ENCODE measurements at regions not wholly inside any gene's neighbourhood (a gene's known extent, or its start where the extent isn't known, plus 50 kb on each side); places are given as distances from the start of the nearest gene placed in this dataset.

DNA sequence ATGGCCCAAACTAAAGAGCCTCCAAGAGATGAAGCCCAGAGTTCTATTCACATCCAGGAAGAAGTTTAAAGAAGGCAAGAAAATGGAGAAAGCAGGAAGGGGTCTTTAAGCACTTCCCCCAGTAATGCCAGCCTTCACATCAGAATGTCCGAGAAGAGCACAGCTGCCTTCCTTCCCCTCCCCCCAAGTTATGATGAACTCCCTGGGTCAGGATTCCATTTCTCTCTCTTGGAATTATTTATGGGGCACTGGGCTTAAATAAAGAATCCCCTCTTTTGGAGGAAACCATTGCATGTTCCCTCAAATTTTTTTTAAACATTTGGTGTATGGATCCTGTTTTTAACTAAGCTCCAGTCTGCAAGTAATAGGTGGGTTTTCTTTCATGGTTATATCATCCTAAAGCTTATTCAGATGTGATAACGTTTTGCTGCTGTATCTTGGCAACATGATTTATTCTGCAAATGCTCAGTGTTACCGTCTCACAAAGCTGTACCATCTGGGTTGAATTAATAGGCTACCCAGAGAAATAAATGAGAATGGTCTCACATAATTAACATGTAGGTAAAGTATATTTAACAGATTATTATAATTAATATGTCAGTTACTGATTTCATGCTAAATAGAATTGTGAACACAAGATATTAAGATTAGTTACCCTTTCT, 160.9 kb upstream of the TOX3 start:
- TF ChIP-seq, protein P1, sequence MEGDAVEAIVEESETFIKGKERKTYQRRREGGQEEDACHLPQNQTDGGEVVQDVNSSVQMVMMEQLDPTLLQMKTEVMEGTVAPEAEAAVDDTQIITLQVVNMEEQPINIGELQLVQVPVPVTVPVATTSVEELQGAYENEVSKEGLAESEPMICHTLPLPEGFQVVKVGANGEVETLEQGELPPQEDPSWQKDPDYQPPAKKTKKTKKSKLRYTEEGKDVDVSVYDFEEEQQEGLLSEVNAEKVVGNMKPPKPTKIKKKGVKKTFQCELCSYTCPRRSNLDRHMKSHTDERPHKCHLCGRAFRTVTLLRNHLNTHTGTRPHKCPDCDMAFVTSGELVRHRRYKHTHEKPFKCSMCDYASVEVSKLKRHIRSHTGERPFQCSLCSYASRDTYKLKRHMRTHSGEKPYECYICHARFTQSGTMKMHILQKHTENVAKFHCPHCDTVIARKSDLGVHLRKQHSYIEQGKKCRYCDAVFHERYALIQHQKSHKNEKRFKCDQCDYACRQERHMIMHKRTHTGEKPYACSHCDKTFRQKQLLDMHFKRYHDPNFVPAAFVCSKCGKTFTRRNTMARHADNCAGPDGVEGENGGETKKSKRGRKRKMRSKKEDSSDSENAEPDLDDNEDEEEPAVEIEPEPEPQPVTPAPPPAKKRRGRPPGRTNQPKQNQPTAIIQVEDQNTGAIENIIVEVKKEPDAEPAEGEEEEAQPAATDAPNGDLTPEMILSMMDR (IDR thresholded peaks at IDR 0.05) = no peak
- TF ChIP-seq, protein P2, sequence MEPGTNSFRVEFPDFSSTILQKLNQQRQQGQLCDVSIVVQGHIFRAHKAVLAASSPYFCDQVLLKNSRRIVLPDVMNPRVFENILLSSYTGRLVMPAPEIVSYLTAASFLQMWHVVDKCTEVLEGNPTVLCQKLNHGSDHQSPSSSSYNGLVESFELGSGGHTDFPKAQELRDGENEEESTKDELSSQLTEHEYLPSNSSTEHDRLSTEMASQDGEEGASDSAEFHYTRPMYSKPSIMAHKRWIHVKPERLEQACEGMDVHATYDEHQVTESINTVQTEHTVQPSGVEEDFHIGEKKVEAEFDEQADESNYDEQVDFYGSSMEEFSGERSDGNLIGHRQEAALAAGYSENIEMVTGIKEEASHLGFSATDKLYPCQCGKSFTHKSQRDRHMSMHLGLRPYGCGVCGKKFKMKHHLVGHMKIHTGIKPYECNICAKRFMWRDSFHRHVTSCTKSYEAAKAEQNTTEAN (CRISPR knock-in tag; IDR thresholded peaks at IDR 0.05) = no peak
- TF ChIP-seq FOXK1 (CRISPR knock-in tag; IDR thresholded peaks at IDR 0.05) = no peak
- TF ChIP-seq, protein P3, sequence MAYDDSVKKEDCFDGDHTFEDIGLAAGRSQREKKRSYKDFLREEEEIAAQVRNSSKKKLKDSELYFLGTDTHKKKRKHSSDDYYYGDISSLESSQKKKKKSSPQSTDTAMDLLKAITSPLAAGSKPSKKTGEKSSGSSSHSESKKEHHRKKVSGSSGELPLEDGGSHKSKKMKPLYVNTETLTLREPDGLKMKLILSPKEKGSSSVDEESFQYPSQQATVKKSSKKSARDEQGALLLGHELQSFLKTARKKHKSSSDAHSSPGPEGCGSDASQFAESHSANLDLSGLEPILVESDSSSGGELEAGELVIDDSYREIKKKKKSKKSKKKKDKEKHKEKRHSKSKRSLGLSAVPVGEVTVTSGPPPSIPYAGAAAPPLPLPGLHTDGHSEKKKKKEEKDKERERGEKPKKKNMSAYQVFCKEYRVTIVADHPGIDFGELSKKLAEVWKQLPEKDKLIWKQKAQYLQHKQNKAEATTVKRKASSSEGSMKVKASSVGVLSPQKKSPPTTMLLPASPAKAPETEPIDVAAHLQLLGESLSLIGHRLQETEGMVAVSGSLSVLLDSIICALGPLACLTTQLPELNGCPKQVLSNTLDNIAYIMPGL (CRISPR knock-in tag; IDR thresholded peaks at IDR 0.05) = no peak
- no peak for TF ChIP-seq ETV6 (CRISPR knock-in tag; IDR thresholded peaks at IDR 0.05)
- TF ChIP-seq, protein P4, sequence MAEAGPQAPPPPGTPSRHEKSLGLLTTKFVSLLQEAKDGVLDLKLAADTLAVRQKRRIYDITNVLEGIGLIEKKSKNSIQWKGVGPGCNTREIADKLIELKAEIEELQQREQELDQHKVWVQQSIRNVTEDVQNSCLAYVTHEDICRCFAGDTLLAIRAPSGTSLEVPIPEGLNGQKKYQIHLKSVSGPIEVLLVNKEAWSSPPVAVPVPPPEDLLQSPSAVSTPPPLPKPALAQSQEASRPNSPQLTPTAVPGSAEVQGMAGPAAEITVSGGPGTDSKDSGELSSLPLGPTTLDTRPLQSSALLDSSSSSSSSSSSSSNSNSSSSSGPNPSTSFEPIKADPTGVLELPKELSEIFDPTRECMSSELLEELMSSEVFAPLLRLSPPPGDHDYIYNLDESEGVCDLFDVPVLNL (CRISPR knock-in tag; IDR thresholded peaks at IDR 0.05; ENCODE audit: borderline replicate concordance, low read depth) = no peak
- TF ChIP-seq, protein P5, sequence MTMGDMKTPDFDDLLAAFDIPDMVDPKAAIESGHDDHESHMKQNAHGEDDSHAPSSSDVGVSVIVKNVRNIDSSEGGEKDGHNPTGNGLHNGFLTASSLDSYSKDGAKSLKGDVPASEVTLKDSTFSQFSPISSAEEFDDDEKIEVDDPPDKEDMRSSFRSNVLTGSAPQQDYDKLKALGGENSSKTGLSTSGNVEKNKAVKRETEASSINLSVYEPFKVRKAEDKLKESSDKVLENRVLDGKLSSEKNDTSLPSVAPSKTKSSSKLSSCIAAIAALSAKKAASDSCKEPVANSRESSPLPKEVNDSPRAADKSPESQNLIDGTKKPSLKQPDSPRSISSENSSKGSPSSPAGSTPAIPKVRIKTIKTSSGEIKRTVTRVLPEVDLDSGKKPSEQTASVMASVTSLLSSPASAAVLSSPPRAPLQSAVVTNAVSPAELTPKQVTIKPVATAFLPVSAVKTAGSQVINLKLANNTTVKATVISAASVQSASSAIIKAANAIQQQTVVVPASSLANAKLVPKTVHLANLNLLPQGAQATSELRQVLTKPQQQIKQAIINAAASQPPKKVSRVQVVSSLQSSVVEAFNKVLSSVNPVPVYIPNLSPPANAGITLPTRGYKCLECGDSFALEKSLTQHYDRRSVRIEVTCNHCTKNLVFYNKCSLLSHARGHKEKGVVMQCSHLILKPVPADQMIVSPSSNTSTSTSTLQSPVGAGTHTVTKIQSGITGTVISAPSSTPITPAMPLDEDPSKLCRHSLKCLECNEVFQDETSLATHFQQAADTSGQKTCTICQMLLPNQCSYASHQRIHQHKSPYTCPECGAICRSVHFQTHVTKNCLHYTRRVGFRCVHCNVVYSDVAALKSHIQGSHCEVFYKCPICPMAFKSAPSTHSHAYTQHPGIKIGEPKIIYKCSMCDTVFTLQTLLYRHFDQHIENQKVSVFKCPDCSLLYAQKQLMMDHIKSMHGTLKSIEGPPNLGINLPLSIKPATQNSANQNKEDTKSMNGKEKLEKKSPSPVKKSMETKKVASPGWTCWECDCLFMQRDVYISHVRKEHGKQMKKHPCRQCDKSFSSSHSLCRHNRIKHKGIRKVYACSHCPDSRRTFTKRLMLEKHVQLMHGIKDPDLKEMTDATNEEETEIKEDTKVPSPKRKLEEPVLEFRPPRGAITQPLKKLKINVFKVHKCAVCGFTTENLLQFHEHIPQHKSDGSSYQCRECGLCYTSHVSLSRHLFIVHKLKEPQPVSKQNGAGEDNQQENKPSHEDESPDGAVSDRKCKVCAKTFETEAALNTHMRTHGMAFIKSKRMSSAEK (CRISPR knock-in tag; IDR thresholded peaks at IDR 0.05; ENCODE audit: borderline replicate concordance) = no peak
- no peak for TF ChIP-seq TP53 (CRISPR knock-in tag; IDR thresholded peaks at IDR 0.05)

Measured in WTC11 (cell line).